ENCODE measurements at regions not wholly inside any gene's neighbourhood (a gene's known extent, or its start where the extent isn't known, plus 50 kb on each side); places are given as distances from the start of the nearest gene placed in this dataset.
"Not testable (repeated sequence)": the region's sequence is repeated elsewhere in the genome, so short reads cannot be mapped to it uniquely, and the experiment has no call there.

DNA sequence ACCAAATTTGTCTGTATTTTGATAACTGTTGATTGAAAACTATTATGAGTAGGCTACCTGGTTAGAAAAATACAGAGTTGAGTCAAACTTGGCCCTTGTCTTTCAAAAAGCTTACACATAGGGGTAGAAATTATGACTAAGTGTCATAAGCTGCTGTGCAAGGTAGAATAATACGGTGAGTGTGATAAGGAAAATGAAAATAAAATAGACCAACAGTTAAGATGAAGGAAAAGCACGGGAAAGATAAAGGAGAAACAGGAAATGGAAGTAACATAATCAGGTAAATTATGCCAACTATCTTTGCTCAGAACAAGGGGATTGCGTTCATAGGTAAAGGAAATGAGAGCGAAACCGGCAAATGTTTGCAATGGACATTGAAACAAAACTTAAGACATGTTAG, 302.5 kb downstream of the PCDH7 start:
- DNase-seq, result no peak

- no peak for DNase-seq
Observed at GRCh38 chr4:31023109-31023508, 302.9 kb downstream of the PCDH7 start.

- DNase-seq, result no peak
Observed at GRCh38 chr4:31023742-31024141, 303.6 kb downstream of the PCDH7 start.

- not testable (repeated sequence) for DNase-seq
Observed at GRCh38 chr4:31024781-31025180, 304.6 kb downstream of the PCDH7 start.

- DNase-seq, result no peak
Observed at GRCh38 chr4:31026256-31026655, 306.1 kb downstream of the PCDH7 start.

GRCh38 chr4:31034550-31034949, 314.4 kb downstream of the PCDH7 start:
- DNase-seq, result no peak

GRCh38 chr4:31035761-31036160, 315.6 kb downstream of the PCDH7 start:
- DNase-seq, result no peak

- DNase-seq, result no peak
Observed at GRCh38 chr4:31037703-31038102, 317.5 kb downstream of the PCDH7 start.

DNA sequence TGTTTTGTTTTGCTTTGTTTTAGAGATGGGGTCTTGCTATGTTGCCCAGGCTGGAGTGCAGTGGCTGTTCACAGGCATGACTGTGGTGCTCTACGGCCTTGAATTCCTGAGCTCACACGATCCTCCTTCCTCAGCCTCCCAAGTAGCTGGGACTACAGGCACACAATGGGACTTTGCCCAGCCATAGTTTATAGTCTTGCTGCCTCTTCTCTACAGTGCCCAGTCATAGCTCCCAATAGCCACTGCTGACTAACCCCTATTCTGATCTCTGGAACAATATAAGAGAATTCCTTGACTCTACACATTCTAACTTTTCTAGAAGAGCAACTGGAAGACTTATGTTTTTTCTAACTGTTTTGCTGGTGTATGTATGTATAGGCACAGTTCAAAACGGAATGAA, 319.2 kb downstream of the PCDH7 start:
- no peak for DNase-seq

- no peak for DNase-seq
Observed at GRCh38 chr4:31040106-31040505, 319.9 kb downstream of the PCDH7 start.

DNA sequence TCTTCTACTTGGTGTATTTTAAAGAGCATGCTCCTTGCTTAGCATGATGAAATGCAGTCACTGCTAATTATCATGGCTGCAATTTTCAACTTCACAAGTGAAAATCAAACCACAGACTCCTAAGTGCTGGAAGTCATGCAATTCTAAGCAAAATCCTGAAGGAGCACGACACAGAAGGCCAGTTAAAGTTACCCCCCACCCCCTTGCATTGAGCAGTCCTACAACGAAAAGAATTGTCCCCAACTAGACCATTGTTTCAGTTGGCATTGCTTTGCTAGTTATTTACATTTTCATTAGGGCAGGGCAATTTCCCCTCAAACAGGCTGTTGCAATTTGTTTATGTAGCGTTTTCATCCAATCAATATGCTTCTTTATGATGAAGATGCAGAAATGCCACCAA, 321.2 kb downstream of the PCDH7 start:
- no peak for DNase-seq

GRCh38 chr4:31041853-31042252, 321.7 kb downstream of the PCDH7 start:
- no peak for DNase-seq

- DNase-seq, result no peak
Observed at GRCh38 chr4:31043382-31044062, 323.4 kb downstream of the PCDH7 start.

DNA sequence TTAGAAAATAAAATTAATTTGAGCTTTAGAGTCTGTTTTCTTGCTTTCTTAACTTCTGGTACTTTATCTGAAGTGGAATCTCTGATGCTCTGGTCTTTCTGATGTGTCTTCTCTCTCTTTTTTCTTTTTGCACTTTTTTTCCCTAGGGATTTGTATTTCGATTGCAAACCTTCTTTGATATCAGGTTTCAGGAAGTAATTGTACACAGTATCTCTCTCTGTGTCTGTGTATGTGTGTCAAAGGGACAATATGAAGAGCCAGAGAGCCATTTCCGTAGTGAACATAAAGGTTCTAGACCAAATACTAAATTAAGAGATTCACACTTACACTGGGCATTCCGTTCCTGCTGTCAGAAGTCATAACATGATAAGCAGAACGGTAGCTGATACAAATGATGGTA, 325.0 kb downstream of the PCDH7 start:
- DNase-seq, result no peak

DNA sequence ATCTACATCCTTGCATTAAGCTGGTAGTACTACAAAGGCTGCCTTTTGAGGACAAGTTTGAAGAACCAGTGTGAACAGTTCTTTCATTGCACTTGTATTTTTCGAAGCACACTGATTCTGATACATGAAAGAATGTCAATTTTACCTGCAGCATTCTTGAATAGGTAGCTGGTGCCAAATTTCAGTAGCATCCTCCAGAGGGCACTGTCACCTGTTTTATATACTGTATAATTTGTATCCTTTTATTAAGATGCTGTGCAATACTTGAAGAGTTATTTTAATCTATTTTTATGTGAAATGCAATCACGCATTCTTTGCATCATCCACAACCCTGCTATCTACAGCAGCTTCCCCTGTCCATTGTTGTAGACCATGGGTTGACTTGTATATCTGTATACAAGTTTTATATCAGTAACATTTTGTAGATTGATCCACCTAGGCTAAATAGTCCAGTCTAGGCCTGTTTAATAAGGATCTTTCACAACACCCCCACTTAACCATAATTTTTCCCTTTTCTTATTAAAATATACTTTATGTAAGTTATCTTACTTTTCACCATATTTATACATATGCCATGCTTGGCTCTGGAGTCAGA, 325.7 kb downstream of the PCDH7 start:
- no peak for DNase-seq

GRCh38 chr4:31051151-31051550, 331.0 kb downstream of the PCDH7 start:
- DNase-seq, result no peak

DNA sequence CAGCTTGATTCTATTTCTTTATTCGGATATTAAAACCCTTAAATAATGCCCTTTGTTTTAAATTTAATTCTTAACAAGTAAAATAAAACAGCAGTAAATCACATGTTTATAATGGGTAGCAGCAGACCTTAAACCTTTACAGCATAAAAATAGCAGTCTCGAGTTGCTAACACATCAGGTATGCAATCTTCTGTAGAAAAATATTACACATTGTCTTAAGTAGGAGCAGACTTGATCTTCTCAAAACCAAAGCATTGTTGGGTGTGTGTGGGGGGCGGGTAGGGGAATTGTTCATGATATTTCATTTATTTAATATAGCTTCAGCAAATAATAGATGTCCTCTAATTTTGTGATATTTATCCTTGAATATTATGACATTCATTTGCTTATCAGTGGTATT, 331.4 kb downstream of the PCDH7 start:
- no peak for DNase-seq

DNA sequence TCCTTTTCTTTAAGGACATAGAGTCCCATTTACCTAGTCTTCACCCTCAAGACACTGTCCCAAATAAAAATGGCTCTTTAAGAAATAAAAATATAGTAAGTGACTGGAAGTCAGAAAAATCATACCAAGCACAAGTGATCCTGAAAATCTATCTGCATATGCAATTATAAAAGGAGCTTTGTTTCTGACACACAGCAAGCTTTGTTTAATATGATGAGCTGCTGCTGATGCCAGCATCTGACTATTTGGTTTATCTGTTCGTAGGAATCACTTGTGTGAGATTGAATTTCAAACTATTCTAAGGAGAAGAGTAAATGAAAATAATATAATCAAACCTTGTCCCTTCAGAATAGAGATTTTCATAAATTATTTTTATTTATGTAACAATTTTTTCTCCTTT, 332.4 kb downstream of the PCDH7 start:
- DNase-seq, result no peak

GRCh38 chr4:31053451-31053850, 333.3 kb downstream of the PCDH7 start:
- DNase-seq, result no peak

GRCh38 chr4:31054295-31054694, 334.1 kb downstream of the PCDH7 start:
- no peak for DNase-seq

DNA sequence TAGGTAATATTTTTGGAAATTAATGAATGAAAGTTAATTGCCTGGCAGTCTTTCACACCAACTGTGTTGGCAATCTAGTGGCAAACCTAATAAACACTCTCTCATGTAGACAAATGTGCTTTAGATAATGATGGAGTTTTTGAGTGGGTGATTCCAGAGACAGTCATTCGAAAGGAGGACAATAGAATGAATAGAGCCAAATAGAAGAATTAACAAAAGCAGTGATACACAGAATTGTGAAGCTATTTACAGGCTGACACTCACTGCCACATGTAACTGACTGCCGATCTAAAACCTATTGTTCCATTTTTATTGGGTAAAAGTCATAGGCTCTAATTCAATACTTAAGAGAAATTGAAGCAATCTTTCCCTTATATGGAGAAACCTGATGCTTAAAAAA, 338.5 kb downstream of the PCDH7 start:
- no peak for DNase-seq

GRCh38 chr4:31059753-31060522, 339.8 kb downstream of the PCDH7 start:
- DNase-seq, result no peak

DNA sequence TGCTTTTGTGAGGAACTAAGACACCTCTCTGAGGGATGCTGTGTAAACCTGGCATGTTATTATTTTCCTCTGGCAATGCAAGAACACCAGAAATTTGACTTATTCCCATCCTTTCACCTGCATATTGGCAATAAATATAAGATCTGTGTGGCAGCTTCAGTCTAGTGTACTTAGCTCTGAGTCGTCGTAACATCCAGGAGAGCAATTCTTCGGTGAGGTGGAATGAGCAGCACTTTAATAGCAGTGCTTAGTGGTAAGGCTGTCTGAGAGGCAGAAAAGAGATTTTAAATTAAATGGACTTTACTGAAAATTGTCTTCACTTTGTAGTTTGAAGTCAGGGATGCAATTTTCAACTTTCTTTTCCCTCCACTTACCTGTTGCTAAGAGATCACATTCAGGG, 344.9 kb downstream of the PCDH7 start:
- DNase-seq, result no peak
